ENCODE measurements at regions not wholly inside any gene's neighbourhood (a gene's known extent, or its start where the extent isn't known, plus 50 kb on each side); places are given as distances from the start of the nearest gene placed in this dataset.

DNA sequence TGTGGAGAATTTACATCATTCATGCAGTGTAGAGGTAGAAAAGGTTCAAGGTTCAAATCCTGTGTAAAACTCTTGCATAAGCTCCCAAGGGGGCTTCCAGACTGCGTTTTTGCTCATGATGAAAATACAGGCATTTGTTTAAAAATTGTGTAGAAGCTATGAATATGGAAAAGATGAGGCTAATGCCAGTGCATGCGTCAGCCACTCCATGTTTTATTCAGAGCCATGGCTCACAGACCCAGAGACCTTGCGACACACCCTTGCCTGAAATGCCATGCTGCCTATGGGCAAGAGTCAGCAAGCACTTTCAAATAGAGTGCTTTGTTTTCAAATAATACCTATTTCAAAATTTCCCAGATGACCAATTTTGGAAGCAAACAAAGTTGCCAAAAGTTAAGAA lies 262.3 kb downstream of the TRIB2 start:
- Histone ChIP-seq H3K4me1 (no peaks in the 10 kb centered on the region), H3K27me3 (no peaks in the 10 kb centered on the region), H3K4me3 (no peak overlapping the region), H3K9me3 (no peaks in the 10 kb centered on the region), H3K27ac (no peak overlapping the region), H3K36me3 (no peaks in the 10 kb centered on the region)
- intact Hi-C loops (cut with DNase I): no loop called here
- DNase-seq (ENCODE audit: low spot score in 2 of 2): no peak
- TF ChIP-seq, protein P1, sequence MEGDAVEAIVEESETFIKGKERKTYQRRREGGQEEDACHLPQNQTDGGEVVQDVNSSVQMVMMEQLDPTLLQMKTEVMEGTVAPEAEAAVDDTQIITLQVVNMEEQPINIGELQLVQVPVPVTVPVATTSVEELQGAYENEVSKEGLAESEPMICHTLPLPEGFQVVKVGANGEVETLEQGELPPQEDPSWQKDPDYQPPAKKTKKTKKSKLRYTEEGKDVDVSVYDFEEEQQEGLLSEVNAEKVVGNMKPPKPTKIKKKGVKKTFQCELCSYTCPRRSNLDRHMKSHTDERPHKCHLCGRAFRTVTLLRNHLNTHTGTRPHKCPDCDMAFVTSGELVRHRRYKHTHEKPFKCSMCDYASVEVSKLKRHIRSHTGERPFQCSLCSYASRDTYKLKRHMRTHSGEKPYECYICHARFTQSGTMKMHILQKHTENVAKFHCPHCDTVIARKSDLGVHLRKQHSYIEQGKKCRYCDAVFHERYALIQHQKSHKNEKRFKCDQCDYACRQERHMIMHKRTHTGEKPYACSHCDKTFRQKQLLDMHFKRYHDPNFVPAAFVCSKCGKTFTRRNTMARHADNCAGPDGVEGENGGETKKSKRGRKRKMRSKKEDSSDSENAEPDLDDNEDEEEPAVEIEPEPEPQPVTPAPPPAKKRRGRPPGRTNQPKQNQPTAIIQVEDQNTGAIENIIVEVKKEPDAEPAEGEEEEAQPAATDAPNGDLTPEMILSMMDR (IDR thresholded peaks at IDR 0.05): no peak

DNA sequence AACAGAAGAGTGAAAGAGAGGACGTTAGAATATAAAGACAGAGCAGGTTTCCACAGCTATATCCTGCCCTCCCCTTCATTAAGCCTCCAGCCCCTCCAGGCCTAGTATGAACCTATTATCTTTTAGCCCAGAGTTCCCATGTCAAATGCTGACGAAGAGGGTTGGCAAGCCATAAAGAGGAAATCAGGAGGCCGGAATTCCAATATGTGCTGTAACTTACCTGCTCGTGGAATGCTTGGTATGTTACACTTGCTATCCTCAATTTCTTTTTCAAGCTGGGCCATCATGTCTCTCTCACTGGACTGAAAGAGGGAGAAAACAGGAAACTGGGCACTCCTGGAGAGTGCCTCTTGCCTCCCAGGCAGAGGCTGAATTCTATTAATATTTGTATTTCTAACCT lies 264.1 kb downstream of the TRIB2 start:
- no peak for DNase-seq (ENCODE audit: low spot score in 2 of 2)
- no peaks in the 10 kb centered on the region for H3K36me3 ChIP-seq
- intact Hi-C loops (cut with DNase I): no loop called here
- no peak overlapping the region for H3K4me3 ChIP-seq
- no peaks in the 10 kb centered on the region for H3K4me1 ChIP-seq
- no peaks in the 10 kb centered on the region for H3K27me3 ChIP-seq
- no peak overlapping the region for H3K27ac ChIP-seq
- TF ChIP-seq, protein P1 (IDR thresholded peaks at IDR 0.05): no peak
- no peaks in the 10 kb centered on the region for H3K9me3 ChIP-seq

DNA sequence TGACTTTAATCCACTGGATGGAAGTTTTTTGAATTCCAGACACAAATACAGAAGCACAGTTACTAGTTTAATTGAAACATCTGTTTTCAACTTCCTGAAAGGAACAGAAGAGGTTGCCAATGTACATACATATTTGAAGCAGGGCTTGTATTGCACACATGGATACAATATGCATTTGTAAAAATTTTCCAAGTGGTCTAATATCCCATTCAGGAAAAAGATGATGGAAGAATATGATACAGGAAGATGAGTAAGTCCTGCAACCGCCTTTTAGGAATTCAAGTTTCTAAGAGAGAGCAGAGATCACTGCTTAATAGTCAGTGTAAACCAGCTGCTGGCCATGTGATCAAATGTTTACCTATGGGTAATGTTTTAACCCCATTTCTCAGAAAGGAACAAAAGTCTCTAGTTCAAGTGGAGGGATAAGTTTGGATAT lies 265.4 kb downstream of the TRIB2 start:
- Histone ChIP-seq H3K9me3 (no peaks in the 10 kb centered on the region), H3K36me3 (no peaks in the 10 kb centered on the region), H3K4me1 (no peaks in the 10 kb centered on the region), H3K27ac (no peak overlapping the region), H3K27me3 (no peaks in the 10 kb centered on the region), H3K4me3 (no peak overlapping the region)
- DNase-seq (ENCODE audit: low spot score in 2 of 2): no peak
- TF ChIP-seq, protein P1 (IDR thresholded peaks at IDR 0.05): no peak
- intact Hi-C loops (cut with DNase I): no loop called here

DNA sequence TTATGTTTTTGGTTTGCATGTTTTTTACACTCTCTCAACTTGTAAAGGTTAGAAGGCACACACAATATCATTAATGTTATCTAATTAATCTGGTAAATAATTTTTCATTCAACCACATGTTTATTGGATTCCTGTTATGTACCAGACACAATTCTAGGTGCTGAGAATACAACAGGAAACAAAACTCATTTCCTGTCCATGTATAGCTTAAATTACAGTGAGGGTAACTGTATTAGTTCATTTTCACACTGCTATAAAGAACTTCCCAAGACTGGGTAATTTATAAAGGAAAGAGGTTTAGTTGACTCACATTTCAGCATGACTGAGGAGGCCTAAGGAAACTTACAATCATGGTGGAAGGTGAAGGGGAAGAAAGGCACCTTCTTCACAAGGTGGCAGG lies 270.5 kb downstream of the TRIB2 start:
- H3K4me3 ChIP-seq: no peak overlapping the region
- H3K27me3 ChIP-seq: no peaks in the 10 kb centered on the region
- intact Hi-C loops (cut with DNase I): no loop called here
- DNase-seq (ENCODE audit: low spot score in 2 of 2): no peak
- no peaks in the 10 kb centered on the region for H3K36me3 ChIP-seq
- no peaks in the 10 kb centered on the region for H3K4me1 ChIP-seq
- no peak overlapping the region for H3K27ac ChIP-seq
- TF ChIP-seq, protein P1 (IDR thresholded peaks at IDR 0.05): no peak
- H3K9me3 ChIP-seq: no peaks in the 10 kb centered on the region

DNA sequence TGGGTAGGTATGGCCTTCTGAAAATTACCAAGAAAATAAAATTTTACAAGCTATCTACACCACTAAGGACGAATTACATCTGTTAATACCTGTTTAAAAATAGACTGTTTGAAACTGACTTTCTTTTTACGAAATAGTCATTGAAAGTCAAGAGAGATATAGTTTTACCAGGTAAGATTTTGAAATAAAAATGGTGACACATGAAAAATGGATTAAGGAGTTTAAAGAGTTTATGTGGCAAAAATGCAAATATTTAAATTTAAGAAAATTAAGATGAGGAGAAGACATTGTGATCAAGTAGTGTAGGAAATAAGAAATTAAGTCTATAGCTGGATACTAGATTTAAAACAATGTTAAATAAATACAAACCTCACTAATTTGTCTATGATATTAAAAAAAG lies 271.5 kb downstream of the TRIB2 start:
- Histone ChIP-seq H3K9me3 (no peaks in the 10 kb centered on the region), H3K4me1 (no peaks in the 10 kb centered on the region), H3K36me3 (no peaks in the 10 kb centered on the region), H3K4me3 (no peak overlapping the region), H3K27ac (no peak overlapping the region), H3K27me3 (no peaks in the 10 kb centered on the region)
- TF ChIP-seq, protein P1 (IDR thresholded peaks at IDR 0.05): no peak
- no peak for DNase-seq (ENCODE audit: low spot score in 2 of 2)
- intact Hi-C loops (cut with DNase I): no loop called here

DNA sequence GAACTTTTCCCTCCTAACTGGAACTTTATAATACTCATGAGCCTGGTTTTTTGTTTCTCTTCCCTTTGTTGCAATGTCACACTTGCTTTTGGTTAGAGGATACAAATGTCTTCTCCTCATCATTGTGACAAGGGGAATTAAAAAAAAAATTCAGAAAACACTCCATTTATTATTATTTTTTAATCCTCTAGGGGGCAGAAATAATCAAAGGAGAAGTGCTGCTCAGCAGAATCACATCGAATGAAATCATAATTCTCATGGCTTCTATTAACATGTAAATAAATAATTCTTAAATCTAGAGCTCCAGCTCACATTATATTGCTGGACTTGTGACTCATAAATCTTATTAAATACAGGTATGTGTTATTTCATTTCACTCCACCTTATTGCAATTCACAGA lies 273.8 kb downstream of the TRIB2 start:
- no peaks in the 10 kb centered on the region for H3K36me3 ChIP-seq
- TF ChIP-seq, protein P1 (IDR thresholded peaks at IDR 0.05): peak in 1 of 3 experiments; percentile 20
- no peak for DNase-seq (ENCODE audit: low spot score in 2 of 2)
- no peaks in the 10 kb centered on the region for H3K27me3 ChIP-seq
- H3K4me3 ChIP-seq: no peak overlapping the region
- intact Hi-C loops (cut with DNase I): no loop called here
- H3K4me1 ChIP-seq: no peaks in the 10 kb centered on the region
- H3K27ac ChIP-seq: no peak overlapping the region
- no peaks in the 10 kb centered on the region for H3K9me3 ChIP-seq
